PC-3 (cell line): ENCODE measurements at regions not wholly inside any gene's neighbourhood (a gene's known extent, or its start where the extent isn't known, plus 50 kb on each side); places are given as distances from the start of the nearest gene placed in this dataset.
"Not testable (repeated sequence)": the region's sequence is repeated elsewhere in the genome, so short reads cannot be mapped to it uniquely, and the experiment has no call there.

Experiments used
- ATAC-seq: fragments of 200-7000 bp; cut with Tn5 transposase; 2 replicates; pipeline ENCODE4 v1.9.1; 2020; ENCODE audit warnings: mild to moderate bottlenecking, moderate library complexity
- BruUV-seq: library from RNA; stranded (reverse); fragments of 400-500 nt; replicated peaks from 2 replicates; lab custom pipeline; 2021; lab: Mats Ljungman, UMichigan
- CTCF ChIA-PET: fragments of 300-600 bp; sonication (Branson Sonifier 250); formaldehyde crosslinking; loops from one replicate; lab custom pipeline; 2022; ENCODE audit warnings: antibody characterized with exemption; lab: Charles Lee
- POLR2A ChIA-PET: fragments of 300-600 bp; sonication (Branson Sonifier 250); formaldehyde crosslinking; loops from one replicate; lab custom pipeline; 2022; ENCODE audit warnings: antibody characterized with exemption; ENCODE audit not compliant: unreplicated experiment; lab: Charles Lee
- DNase-seq: peaks from one replicate; pipeline ENCODE4 v3.0.0-alpha.2; 2015
- H2AFZ ChIP-seq: fragments of 300-600 bp; sonication (generic); 2 replicates; pipeline ENCODE4 v1.6.0; 2016; ENCODE audit warnings: antibody characterized with exemption, low read length
- H3F3A ChIP-seq: fragments of 300-600 bp; sonication (generic); one replicate; pipeline ENCODE4 v1.6.0; 2017; ENCODE audit warnings: antibody characterized with exemption, low read length, control low read depth, mild to moderate bottlenecking; ENCODE audit not compliant: unreplicated experiment
- H3K27ac ChIP-seq: fragments of 300-600 bp; sonication (generic); 2 replicates; pipeline ENCODE4 v1.5.1; 2016; ENCODE audit warnings: mild to moderate bottlenecking, low read length
- H3K27me3 ChIP-seq: fragments of 300-600 bp; sonication (generic); 2 replicates; pipeline ENCODE4 v1.6.1; 2016; ENCODE audit warnings: low read length, mixed read lengths
- H3K36me3 ChIP-seq: fragments of 300-600 bp; sonication (generic); 2 replicates; pipeline ENCODE4 v1.6.1; 2016; ENCODE audit warnings: low read depth, mixed run types, low read length, mixed read lengths
- H3K4me1 ChIP-seq: fragments of 300-600 bp; sonication (generic); 2 replicates; pipeline ENCODE4 v1.5.1; 2016; ENCODE audit warnings: low read length; ENCODE audit not compliant: insufficient read depth
- H3K4me2 ChIP-seq: fragments of 300-600 bp; sonication (generic); 2 replicates; pipeline ENCODE4 v1.6.0; 2016; ENCODE audit warnings: low read length
- H3K4me3 ChIP-seq: fragments of 300-600 bp; sonication (generic); 2 replicates; pipeline ENCODE4 v1.5.1; 2016; ENCODE audit warnings: mild to moderate bottlenecking, low read length, mixed read lengths
- H3K79me2 ChIP-seq: fragments of 300-600 bp; sonication (generic); 2 replicates; pipeline ENCODE4 v1.6.1; 2017; ENCODE audit warnings: low read length, mixed read lengths
- H3K9ac ChIP-seq: fragments of 300-600 bp; sonication (generic); 2 replicates; pipeline ENCODE4 v1.6.0; 2016; ENCODE audit warnings: mild to moderate bottlenecking, low read length
- H3K9me2 ChIP-seq: fragments of 300-600 bp; sonication (generic); replicated peaks from 2 replicates; pipeline ENCODE4 v1.6.1; 2016; ENCODE audit warnings: mixed run types, low read length, mixed read lengths
- H3K9me3 ChIP-seq: fragments of 300-600 bp; sonication (generic); 2 replicates; pipeline ENCODE4 v1.6.1; 2016; ENCODE audit warnings: low read length, mixed read lengths
- H4K20me1 ChIP-seq: fragments of 300-600 bp; sonication (generic); 2 replicates; pipeline ENCODE4 v1.6.1; 2016; ENCODE audit warnings: low read length, mixed read lengths
- CTCF ChIP-seq: fragments of 300-600 bp; sonication (generic); conservative IDR thresholded peaks from 2 replicates; pipeline ENCODE4 v1.5.1; 2017; ENCODE audit warnings: antibody characterized with exemption, low read depth, mild to moderate bottlenecking, low read length
- EZH2 ChIP-seq: fragments of 300-600 bp; sonication (generic); IDR thresholded peaks from one replicate; pipeline ENCODE4 v1.6.1; 2017; ENCODE audit warnings: antibody characterized with exemption, mild to moderate bottlenecking, low read length; ENCODE audit not compliant: unreplicated experiment
- EZH2phosphoT487 ChIP-seq: fragments of 300-600 bp; sonication (generic); IDR thresholded peaks from 2 replicates; pipeline ENCODE4 v1.6.1; 2018; ENCODE audit warnings: mild to moderate bottlenecking, antibody characterized with exemption, low read length, borderline replicate concordance
- intact Hi-C: fragments of 100-400 bp; cut with micrococcal nuclease; formaldehyde crosslinking; loops from 2 replicates; pipeline ENCODE4 v1.9.0; 2023

GRCh38 chr3:197618408-197618807 lies 62.6 kb upstream of the BDH1 start:
- H3F3A ChIP-seq, H3K27ac ChIP-seq, H3K4me1 ChIP-seq, BruUV-seq, H2AFZ ChIP-seq, H4K20me1 ChIP-seq, H3K9me2 ChIP-seq, H3K9me3 ChIP-seq, POLR2A ChIA-PET, ATAC-seq, CTCF ChIA-PET, intact Hi-C loops, H3K9ac ChIP-seq, DNase-seq, H3K4me3 ChIP-seq, H3K79me2 ChIP-seq, H3K4me2 ChIP-seq, H3K27me3 ChIP-seq: not testable (repeated sequence)
- H3K36me3 ChIP-seq, result peaks cover 45% of the 10 kb centered on the region

- DNase-seq (no peak), ATAC-seq (no peak)
- H3K27me3 ChIP-seq, result no peaks in the 10 kb centered on the region
- TF ChIP-seq EZH2 (no peak), EZH2phosphoT487 (no peak), CTCF (no peak)
- no TSS peak for BruUV-seq
- intact Hi-C loops, result no loop called here
- no peaks in the 10 kb centered on the region for H3K9me3 ChIP-seq
- no peak overlapping the region for H3K9ac ChIP-seq
- no peak overlapping the region for H3K27ac ChIP-seq
- H2AFZ ChIP-seq, result no peak overlapping the region
- 0 out of 2 replicates have a peak, but pooled peaks cover 3% of the 10 kb centered on the region for H4K20me1 ChIP-seq
- H3K36me3 ChIP-seq, result peaks cover 56% of the 10 kb centered on the region
- H3K79me2 ChIP-seq, result no peaks in the 10 kb centered on the region
- CTCF ChIA-PET, result no interaction called here
- H3F3A ChIP-seq, result no peaks in the 10 kb centered on the region
- H3K9me2 ChIP-seq, result no peaks in the 10 kb centered on the region
- no peak overlapping the region for H3K4me2 ChIP-seq
- no peak overlapping the region for H3K4me3 ChIP-seq
- POLR2A ChIA-PET, result no interaction called here
- no peaks in the 10 kb centered on the region for H3K4me1 ChIP-seq
Measured at GRCh38 chr3:197615430-197615829, 59.7 kb upstream of the BDH1 start.

GRCh38 chr3:197614134-197614533 lies 58.4 kb upstream of the BDH1 start:
- intact Hi-C loops, H3K4me2 ChIP-seq, H3K4me3 ChIP-seq, POLR2A ChIA-PET, CTCF ChIA-PET, H3K4me1 ChIP-seq, H4K20me1 ChIP-seq, H3K27me3 ChIP-seq, H3F3A ChIP-seq, BruUV-seq, H3K27ac ChIP-seq, H3K79me2 ChIP-seq, H2AFZ ChIP-seq, H3K9me2 ChIP-seq, H3K9me3 ChIP-seq, DNase-seq, ATAC-seq, H3K9ac ChIP-seq: not testable (repeated sequence)
- peaks cover 62% of the 10 kb centered on the region for H3K36me3 ChIP-seq

- intact Hi-C loops, result no loop called here
- no peaks in the 10 kb centered on the region for H3K4me1 ChIP-seq
- H3F3A ChIP-seq, result no peaks in the 10 kb centered on the region
- POLR2A ChIA-PET, result no interaction called here
- peaks cover 67% of the 10 kb centered on the region for H3K36me3 ChIP-seq
- no TSS peak for BruUV-seq
- H3K4me2 ChIP-seq, result no peak overlapping the region
- no peak overlapping the region for H3K27ac ChIP-seq
- DNase-seq (no peak), ATAC-seq (no peak)
- H3K4me3 ChIP-seq, result no peak overlapping the region
- no peaks in the 10 kb centered on the region for H3K9me2 ChIP-seq
- no peak overlapping the region for H2AFZ ChIP-seq
- TF ChIP-seq EZH2phosphoT487, result no peak
- no peak for TF ChIP-seq CTCF
- TF ChIP-seq EZH2, result no peak
- no peak overlapping the region for H3K9ac ChIP-seq
- no peaks in the 10 kb centered on the region for H3K9me3 ChIP-seq
- CTCF ChIA-PET, result no interaction called here
- H4K20me1 ChIP-seq, result 0 out of 2 replicates have a peak, but pooled peaks cover 3% of the 10 kb centered on the region
- H3K79me2 ChIP-seq, result no peaks in the 10 kb centered on the region
- H3K27me3 ChIP-seq, result no peaks in the 10 kb centered on the region
Measured at GRCh38 chr3:197613199-197613598, 57.4 kb upstream of the BDH1 start.
